ENCODE measurements at regions not wholly inside any gene's neighbourhood (a gene's known extent, or its start where the extent isn't known, plus 50 kb on each side); places are given as distances from the start of the nearest gene placed in this dataset.

DNA sequence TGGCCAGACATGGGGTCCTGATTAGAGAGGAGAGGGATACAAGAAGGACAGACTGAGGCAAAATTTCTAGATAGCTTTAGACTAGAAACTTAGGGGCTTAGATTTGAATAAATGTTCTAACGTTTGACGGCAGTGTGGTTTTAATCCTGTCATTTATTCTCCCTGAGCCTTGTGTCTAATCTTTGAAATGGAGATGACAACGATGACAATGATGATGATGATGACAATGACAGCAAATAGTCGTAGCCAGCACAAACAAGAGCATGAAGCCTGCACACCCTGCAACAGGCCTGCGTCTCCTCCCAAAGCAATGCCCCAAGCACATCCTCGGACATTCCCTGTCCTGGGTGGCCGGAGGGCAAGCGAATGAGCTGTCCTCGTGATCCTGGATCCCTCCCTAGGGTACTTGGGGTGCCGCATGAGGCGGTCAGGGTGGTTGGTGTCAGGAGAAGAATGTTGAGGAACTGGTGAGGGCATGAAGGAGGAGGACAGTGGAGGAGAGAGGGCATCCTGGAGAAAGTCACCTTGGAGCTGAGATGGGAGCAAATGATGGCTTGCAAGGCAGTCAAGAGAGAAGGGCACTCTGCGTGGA, 502.1 kb upstream of the B3GAT1 start:
- intact Hi-C loops (cut with DNase I; ENCODE audit: low total_unique reads) = no loop called here
- no peak overlapping the region for H3K4me3 ChIP-seq (ENCODE audit: low read depth, poor library complexity, severe bottlenecking)
- TF ChIP-seq POLR2A (IDR thresholded peaks at IDR 0.05) = no peak
- no peak for TF ChIP-seq CTCF (IDR thresholded peaks at IDR 0.05)
- peak in 1 of 2 donors; percentile 57 for DNase-seq (ENCODE audit: low spot score in 2 of 2)
- 86 to 87% methylated on average over 12 of the region's 12 CpGs for WGBS, 2 donors

DNA sequence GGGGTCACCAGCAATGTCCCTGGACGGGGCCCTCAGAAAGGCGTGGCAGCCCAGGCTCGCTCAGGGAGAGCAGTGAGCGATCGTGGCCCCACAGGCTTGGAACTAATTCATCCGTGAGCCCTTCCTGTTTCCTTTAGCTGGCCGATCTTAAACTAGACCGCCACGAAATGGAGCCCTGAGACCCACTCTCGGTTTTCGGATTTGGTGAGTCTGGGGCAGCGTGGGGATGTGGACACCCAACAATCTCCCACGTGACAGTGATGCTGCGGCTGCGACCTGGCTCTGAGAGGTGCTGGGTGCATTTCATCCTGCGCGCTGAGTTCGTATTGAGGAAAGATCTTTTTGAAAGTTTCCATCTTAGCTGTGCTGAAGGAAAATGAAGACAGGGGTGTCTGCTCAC, 501.3 kb upstream of the B3GAT1 start:
- intact Hi-C loops (cut with DNase I; ENCODE audit: low total_unique reads) = no loop called here
- no peak overlapping the region for H3K4me3 ChIP-seq (ENCODE audit: low read depth, poor library complexity, severe bottlenecking)
- no peak for TF ChIP-seq CTCF (IDR thresholded peaks at IDR 0.05)
- TF ChIP-seq POLR2A (IDR thresholded peaks at IDR 0.05) = no peak
- DNase-seq (ENCODE audit: low spot score in 2 of 2) = peak in 1 of 2 donors; percentile 70
- 87 to 90% methylated on average over 18 of the region's 18 CpGs for WGBS, 2 donors

DNA sequence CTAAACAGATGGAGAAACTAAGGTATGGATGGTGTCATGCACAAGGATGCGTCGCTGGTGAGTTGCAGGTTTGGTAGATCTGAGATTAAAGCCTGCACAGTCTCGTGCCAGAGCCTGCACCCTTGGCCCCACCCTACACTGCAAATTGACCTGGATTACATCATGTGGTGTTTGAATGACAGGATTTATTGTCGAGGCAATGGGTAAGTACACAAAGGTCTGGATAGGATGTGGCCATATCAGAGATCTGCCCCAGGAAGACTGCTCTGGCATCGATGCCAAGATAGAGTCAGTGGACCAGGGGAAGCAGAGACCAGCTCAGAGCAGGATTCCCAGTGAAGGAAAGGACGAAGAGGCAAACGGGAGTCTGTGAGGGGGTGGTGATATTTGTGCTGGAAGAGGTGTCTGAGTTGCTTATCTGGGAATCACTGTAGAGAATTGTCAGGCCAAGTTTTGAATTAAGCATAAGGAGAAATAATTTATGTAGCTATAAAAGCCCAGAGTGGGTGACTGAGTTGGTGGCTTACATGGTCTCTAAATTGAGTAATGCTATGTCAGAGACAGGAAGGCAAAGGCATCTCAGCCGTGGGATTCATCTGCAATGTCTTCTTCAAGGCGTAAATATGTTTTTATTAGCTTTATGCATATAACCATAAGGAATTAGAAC, 499.6 kb upstream of the B3GAT1 start:
- H3K4me3 ChIP-seq (ENCODE audit: low read depth, poor library complexity, severe bottlenecking) = no peak overlapping the region
- WGBS, 2 donors = 63 to 65% methylated on average over 9 of the region's 9 CpGs
- intact Hi-C loops (cut with DNase I; ENCODE audit: low total_unique reads) = no loop called here
- DNase-seq (ENCODE audit: low spot score in 2 of 2) = peak in 1 of 2 donors; percentile 37
- TF ChIP-seq POLR2A (IDR thresholded peaks at IDR 0.05) = no peak
- no peak for TF ChIP-seq CTCF (IDR thresholded peaks at IDR 0.05)

- TF ChIP-seq POLR2A (IDR thresholded peaks at IDR 0.05) (no peak), CTCF (IDR thresholded peaks at IDR 0.05) (no peak)
- H3K4me3 ChIP-seq (ENCODE audit: low read depth, poor library complexity, severe bottlenecking) = no peak overlapping the region
- peak in 1 of 2 donors; percentile 3 for DNase-seq (ENCODE audit: low spot score in 2 of 2)
- intact Hi-C loops (cut with DNase I; ENCODE audit: low total_unique reads) = no loop called here
- 78 to 81% methylated on average over 5 of the region's 5 CpGs for WGBS, 2 donors
Measured at GRCh38 chr11:134908583-134908982, 496.5 kb upstream of the B3GAT1 start.

GRCh38 chr11:134907636-134908035, 495.6 kb upstream of the B3GAT1 start:
- TF ChIP-seq POLR2A (IDR thresholded peaks at IDR 0.05) (no peak), CTCF (IDR thresholded peaks at IDR 0.05) (no peak)
- 88% methylated on average over 5 of the region's 5 CpGs for WGBS, 2 donors
- intact Hi-C loops (cut with DNase I; ENCODE audit: low total_unique reads) = no loop called here
- no peak overlapping the region for H3K4me3 ChIP-seq (ENCODE audit: low read depth, poor library complexity, severe bottlenecking)
- DNase-seq (ENCODE audit: low spot score in 2 of 2) = peak in 1 of 2 donors; percentile 68

Data from lower leg skin (tissue), 4 donors.